Muscle of back (tissue), 3 donors: ENCODE measurements at regions not wholly inside any gene's neighbourhood (a gene's known extent, or its start where the extent isn't known, plus 50 kb on each side); places are given as distances from the start of the nearest gene placed in this dataset.

Experiments
- DNase-seq, 3 donors: peaks; one replicate each; pipeline versions ENCODE4 v3.0.0 to v3.0.0-alpha.2; 2013

- no peak for DNase-seq
Observed at GRCh38 chr22:22148905-22149304, 95.7 kb upstream of the VPREB1 start.

DNA sequence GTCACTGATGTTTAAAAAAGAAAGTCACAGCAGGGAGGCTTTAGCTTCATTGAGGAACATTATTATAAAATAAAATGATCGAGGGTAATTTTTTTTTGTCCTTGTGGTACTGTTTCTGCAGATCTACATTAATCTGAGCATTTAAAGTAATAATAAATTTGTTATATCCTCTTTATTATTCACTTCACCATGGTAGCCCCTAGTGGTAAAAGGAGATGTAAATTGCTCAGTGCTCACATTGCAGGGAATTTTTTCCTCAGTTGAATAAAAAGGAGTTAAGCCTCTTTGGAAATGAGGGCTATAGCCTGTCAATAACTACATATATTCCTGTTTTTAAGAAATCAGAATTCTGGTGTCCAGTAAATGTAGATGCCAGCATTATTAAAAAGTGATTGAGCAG is 99.7 kb upstream of the VPREB1 start:
- no peak for DNase-seq

GRCh38 chr22:22143448-22143847 is 101.1 kb upstream of the VPREB1 start:
- no peak for DNase-seq

DNA sequence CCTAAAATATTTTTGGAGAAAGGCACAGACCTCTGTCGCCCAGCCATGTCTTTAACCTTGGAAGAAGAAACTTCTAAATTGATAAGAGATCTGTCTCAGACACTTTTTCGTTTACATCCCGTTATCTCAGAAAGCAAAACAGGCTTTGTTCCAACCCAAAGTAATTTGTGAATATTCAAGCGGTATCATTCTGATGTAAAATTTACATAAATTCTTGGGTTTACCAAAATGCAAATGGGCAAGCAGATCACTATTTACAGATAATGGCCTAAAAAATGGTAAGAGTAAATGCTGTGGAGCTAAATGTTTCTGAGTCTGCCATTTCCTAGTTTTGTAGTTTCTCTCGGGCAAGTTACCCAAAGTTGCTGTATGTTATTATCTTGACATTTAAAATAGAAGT is 101.9 kb upstream of the VPREB1 start:
- DNase-seq: no peak

GRCh38 chr22:22141771-22142591 is 102.6 kb upstream of the VPREB1 start:
- DNase-seq: no peak

DNA sequence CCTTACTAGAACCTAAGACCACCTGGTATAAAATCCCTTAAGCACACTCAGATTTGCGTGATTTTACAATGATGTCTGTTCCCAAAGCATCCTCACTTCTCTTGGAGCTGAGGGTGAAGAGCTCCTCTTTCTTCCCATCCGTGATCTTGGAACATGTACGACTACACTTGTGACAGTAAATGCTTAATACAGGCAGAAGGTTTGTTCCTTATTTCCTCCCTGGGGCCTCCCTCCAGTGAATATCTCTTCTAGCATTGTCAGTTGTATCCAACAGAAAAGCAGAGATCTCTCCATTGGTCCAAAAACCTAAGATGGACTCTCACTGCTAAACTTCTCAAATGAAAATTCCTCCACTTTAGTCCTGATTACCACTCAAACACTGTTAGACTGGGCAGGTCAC is 103.6 kb upstream of the VPREB1 start:
- no peak for DNase-seq

DNA sequence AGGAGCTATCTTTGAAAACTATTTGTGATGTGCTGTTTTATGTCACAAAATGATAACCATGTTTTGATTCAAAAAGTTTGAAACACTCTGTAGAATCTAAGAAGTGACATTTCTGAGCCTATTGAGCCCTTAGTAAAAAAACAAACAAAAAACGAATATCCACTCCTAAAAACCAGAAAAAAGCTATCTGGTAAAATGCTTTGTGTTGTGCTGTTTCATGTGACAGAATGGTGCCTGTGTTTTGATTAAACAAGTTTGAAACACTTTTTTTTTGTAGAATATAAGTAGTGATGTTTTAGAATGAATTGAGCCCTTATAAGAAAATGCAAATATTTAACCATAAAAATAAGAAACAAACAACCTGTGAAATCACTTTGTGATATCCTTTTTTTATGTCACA is 105.2 kb upstream of the VPREB1 start:
- DNase-seq: no peak

DNA sequence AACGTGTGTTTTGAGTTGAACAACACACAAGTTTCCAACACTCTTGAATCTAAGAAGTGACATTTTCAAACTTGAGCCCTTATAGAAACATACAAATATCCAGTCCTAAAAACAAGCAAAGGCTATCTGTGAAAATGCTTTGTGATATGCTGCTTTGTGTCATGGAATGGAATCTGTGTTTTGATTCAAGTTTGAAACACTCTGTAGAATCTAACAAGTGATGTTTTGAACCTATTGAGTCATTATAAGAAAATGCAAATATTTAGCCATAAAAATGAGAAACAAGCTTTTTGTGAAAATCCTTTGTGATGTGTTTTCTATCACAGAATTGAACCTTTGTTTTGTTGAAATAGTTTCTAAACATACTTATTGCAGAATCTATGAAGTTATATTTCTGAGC is 105.7 kb upstream of the VPREB1 start:
- DNase-seq: no peak

DNA sequence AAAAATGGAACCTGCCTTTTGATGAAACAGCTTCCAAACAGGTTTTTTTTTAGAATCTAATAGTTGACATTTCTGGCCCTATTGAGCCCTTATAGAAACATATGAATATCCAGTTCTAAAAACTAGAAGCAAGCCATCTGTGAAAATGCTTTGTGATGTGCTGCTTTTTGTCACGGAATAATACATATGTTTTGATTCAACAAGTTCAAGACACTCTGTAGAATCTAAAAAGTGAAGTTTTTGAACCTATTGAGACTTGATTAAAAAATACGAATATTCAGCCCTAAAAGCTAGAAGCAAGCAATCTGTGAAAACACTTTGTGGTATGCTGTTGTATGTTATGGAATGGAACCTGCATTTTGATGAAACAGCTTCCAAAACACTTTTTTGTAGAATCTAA is 106.7 kb upstream of the VPREB1 start:
- DNase-seq: no peak

DNA sequence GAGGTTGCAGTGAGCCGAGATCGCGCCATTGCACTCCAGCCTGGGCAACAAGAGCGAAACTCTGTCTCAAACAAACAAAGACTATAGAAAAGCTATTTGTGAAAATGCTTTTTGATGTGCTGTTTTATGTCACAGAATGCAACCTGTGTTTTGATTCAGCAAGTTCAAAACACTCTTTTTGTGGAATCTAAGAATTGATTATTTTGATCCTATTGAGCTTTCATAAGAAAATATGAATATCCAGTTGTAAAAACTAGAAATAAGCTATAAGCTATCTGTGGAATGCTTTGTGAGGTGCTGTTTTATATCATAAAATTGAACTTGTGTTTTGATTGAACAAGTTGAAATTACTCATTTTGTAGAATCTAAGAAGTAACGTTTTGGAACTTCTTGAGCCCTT is 110.7 kb upstream of the VPREB1 start:
- DNase-seq: no peak

GRCh38 chr22:22130953-22131608 is 113.5 kb upstream of the VPREB1 start:
- no peak for DNase-seq

DNA sequence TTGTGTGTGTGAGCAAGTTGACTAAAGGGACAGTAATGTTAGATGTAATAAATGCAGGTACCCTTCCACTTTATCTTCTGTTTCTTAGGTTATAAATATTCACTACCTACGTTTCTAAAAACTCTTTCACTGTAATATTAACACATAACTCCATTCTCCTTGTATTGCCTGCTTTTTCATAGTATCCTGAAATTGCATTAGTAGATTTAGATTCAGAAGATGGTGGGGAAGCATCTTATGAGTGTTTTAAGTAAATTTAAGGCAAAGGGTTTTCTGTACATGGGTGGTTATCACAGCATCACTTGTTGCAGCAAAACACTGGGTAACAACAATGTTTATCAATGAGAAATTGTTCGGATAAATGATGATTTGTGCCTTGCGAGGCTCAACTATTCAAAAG is 115.2 kb upstream of the VPREB1 start:
- no peak for DNase-seq

- no peak for DNase-seq
Observed at GRCh38 chr22:22128440-22128839, 116.1 kb upstream of the VPREB1 start.

- DNase-seq: no peak
Observed at GRCh38 chr22:22127100-22127499, 117.5 kb upstream of the VPREB1 start.

GRCh38 chr22:22125579-22126468 is 118.8 kb upstream of the VPREB1 start:
- DNase-seq: no peak

GRCh38 chr22:22125028-22125578 is 119.5 kb upstream of the VPREB1 start:
- no peak for DNase-seq

GRCh38 chr22:22124374-22124773 is 120.2 kb upstream of the VPREB1 start:
- no peak for DNase-seq

DNA sequence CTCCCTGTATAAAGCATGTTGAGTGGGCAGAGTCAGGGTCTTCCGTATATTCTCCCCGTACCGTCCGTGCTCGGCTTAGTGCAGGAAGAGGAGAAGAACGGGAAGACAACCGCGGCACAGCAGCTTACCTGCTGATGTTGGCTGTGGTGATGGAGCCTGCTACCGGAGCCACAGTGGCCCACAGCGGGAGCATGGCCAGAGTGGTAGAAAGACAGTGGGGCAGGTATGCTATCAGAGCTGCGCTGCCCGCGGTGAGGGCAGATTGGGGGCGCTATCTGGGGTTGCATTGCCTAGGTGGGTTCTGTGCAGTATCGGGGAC is 120.7 kb upstream of the VPREB1 start:
- no peak for DNase-seq

DNA sequence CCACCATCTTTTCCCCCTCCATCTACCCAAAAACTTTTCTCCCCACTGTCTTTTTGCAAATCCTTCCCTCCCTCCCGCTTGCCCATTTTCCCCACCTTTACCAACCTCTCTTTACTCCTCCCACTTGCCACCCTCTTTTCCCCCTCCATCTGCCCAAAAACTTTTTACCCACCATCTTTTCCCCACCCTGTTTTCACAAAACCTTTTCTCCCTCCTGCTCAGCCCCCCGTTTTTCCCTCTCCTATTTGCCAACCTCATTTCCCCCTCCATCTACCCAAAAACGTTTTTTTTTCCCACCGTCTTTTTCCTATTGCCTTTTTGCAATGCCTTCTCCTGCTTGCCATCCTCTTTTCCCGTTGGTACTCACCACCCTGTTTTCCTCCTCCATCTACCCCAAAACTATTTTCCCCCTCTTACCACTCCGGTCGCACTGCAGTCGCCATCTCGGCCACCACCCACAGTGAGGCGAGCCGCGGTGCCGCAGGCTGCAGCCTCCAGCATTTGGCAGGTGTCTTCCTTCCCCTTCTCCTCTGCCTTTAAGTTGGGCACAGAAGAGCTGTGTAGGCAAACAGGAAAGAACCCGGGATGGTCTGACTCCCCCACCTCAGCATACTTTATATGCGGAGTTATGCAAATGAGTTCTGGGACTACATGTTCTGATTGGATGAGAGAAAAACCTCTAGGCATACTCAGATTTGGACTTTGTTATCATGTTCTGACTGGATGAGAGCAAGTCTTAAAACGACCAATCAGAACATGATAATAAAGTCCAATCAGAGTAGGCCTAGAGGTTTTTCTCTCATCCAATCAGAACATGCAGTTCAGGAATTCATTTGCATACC is 121.2 kb upstream of the VPREB1 start:
- no peak for DNase-seq

- DNase-seq: no peak
Observed at GRCh38 chr22:22122348-22123117, 122.1 kb upstream of the VPREB1 start.

DNA sequence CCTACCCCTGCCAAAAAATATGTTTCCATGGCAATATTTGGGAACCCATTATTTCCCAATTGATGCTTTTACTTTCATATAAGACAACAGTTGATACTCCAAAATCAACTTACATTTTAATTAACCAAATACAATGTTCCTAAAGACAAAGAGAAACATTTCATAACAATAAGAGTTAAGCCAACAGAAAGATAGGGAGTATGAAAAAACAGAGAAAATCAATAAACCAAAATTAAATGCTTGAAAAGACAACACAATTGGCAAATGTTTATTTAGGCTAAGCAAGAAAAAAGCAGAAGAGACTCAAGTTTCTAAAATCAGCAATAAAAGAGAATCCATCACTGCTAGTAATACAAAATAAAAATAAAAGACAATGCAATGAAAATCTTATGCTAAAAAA is 123.1 kb upstream of the VPREB1 start:
- no peak for DNase-seq
